ENCODE measurements at regions not wholly inside any gene's neighbourhood (a gene's known extent, or its start where the extent isn't known, plus 50 kb on each side); places are given as distances from the start of the nearest gene placed in this dataset.

DNA sequence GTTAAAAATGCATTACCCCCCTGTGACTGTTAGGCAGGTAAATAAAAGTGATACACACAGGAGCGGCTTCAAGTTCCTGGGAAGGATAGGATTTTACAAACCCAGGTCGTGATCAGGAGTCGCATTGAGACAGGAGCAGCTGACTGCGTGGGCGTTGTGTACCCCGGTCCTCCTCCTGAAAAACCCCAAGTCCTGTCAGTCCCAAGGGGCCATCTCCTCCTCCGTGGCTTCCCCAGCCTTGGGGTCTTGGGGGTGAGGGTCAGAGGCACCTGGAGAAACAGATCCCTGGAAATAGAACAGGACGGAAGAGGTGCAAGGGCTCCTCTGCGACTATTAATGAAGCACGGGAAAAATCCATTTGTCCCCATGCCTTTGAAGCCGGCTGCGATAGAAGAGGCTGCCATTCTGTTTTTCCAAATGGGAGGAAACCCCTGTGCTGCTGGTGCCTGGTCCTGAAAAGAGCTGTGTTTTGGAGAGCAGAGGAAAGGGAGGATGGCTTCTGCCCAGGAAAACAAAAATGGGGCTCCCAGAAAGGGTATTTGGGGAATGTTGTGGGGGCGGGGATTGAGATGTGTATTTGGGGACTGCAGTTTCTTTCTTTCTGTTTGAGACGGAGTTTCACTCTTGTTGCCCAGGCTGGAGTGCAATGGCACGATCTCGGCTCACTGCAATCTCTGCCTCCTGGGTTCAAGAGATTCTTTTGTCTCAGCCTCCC is 143.1 kb downstream of the ZNF664 start:
- no peak for TF ChIP-seq POLR2A (IDR thresholded peaks at IDR 0.05)
- TF ChIP-seq, protein P1, sequence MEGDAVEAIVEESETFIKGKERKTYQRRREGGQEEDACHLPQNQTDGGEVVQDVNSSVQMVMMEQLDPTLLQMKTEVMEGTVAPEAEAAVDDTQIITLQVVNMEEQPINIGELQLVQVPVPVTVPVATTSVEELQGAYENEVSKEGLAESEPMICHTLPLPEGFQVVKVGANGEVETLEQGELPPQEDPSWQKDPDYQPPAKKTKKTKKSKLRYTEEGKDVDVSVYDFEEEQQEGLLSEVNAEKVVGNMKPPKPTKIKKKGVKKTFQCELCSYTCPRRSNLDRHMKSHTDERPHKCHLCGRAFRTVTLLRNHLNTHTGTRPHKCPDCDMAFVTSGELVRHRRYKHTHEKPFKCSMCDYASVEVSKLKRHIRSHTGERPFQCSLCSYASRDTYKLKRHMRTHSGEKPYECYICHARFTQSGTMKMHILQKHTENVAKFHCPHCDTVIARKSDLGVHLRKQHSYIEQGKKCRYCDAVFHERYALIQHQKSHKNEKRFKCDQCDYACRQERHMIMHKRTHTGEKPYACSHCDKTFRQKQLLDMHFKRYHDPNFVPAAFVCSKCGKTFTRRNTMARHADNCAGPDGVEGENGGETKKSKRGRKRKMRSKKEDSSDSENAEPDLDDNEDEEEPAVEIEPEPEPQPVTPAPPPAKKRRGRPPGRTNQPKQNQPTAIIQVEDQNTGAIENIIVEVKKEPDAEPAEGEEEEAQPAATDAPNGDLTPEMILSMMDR (IDR thresholded peaks at IDR 0.05) = no peak

Data from tibial nerve (tissue), 3 donors.